ENCODE measurements at regions not wholly inside any gene's neighbourhood (a gene's known extent, or its start where the extent isn't known, plus 50 kb on each side); places are given as distances from the start of the nearest gene placed in this dataset.

DNA sequence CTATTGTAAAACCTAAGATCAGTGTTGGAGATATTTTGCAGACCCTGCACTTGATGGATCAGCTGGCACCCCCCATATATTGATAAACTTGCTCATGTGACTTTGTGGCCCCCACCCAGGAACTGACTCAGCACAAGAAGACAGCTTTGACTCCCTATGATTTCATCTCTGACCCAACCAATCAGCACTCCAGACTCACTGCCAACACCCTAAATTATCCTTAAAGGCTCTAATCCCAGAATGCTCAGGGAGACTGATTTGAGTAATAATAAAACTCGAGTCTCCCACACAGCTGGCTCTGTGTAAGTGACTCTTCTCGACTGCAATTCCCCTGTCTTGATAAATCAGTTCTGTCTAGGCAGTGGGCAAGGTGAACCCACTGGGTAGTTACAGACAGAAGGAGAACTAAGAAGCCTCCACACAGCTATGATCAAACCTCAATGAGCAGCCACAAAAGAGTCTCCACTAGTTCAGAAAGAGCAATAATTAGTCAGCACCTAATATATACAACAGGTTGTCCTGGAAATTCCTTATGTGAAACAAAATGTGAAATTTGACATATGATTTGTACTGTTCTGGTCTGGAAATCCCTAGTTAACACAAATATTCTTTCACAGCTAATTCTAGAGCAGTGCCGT is 52.2 kb downstream of the ACTL7B start:
- TF ChIP-seq, protein P1, sequence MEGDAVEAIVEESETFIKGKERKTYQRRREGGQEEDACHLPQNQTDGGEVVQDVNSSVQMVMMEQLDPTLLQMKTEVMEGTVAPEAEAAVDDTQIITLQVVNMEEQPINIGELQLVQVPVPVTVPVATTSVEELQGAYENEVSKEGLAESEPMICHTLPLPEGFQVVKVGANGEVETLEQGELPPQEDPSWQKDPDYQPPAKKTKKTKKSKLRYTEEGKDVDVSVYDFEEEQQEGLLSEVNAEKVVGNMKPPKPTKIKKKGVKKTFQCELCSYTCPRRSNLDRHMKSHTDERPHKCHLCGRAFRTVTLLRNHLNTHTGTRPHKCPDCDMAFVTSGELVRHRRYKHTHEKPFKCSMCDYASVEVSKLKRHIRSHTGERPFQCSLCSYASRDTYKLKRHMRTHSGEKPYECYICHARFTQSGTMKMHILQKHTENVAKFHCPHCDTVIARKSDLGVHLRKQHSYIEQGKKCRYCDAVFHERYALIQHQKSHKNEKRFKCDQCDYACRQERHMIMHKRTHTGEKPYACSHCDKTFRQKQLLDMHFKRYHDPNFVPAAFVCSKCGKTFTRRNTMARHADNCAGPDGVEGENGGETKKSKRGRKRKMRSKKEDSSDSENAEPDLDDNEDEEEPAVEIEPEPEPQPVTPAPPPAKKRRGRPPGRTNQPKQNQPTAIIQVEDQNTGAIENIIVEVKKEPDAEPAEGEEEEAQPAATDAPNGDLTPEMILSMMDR (IDR thresholded peaks at IDR 0.05), result no peak
- H3K27ac Mint-ChIP-seq, result no peak overlapping the region
- POLR2A ChIA-PET, result no interaction called here
- no peak for DNase-seq
- intact Hi-C loops (cut with micrococcal nuclease), result no loop called here
- H3K36me3 Mint-ChIP-seq (ENCODE audit: low read depth), result no peaks in the 10 kb centered on the region
- H3K9me3 Mint-ChIP-seq, result no peaks in the 10 kb centered on the region
- H3K27me3 Mint-ChIP-seq, result peaks cover 3% of the 10 kb centered on the region
- no peak for ATAC-seq (ENCODE audit: low read depth)
- CTCF ChIA-PET, result no interaction called here
- no peak overlapping the region for H3K4me3 Mint-ChIP-seq
- no peaks in the 10 kb centered on the region for H3K4me1 Mint-ChIP-seq

DNA sequence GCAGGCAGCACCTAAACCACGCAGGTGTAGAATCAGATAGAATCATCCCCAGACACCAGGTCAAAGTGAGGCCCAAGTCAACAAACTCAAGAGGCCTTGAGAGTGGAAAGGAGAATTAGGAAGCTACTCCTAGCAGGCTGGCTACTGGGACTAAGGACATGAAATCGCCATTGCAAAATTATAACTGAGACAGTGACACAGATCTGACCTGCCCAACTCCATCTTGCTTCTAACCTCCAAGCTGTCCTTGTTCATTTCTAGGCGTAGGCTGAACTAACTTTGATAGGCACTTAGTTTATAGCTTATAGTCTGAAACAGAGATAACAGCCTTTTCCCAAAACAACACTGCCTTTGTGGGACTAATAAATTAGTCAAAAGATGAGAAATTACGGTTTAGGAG is 52.8 kb downstream of the ACTL7B start:
- H3K4me1 Mint-ChIP-seq, result no peaks in the 10 kb centered on the region
- H3K36me3 Mint-ChIP-seq (ENCODE audit: low read depth), result no peaks in the 10 kb centered on the region
- ChIA-PET POLR2A (no interaction called here), CTCF (no interaction called here)
- ATAC-seq (ENCODE audit: low read depth) (no peak), DNase-seq (no peak)
- peaks cover 3% of the 10 kb centered on the region for H3K27me3 Mint-ChIP-seq
- intact Hi-C loops (cut with micrococcal nuclease), result no loop called here
- no peak overlapping the region for H3K27ac Mint-ChIP-seq
- TF ChIP-seq, protein P1 (IDR thresholded peaks at IDR 0.05), result no peak
- no peaks in the 10 kb centered on the region for H3K9me3 Mint-ChIP-seq
- no peak overlapping the region for H3K4me3 Mint-ChIP-seq

DNA sequence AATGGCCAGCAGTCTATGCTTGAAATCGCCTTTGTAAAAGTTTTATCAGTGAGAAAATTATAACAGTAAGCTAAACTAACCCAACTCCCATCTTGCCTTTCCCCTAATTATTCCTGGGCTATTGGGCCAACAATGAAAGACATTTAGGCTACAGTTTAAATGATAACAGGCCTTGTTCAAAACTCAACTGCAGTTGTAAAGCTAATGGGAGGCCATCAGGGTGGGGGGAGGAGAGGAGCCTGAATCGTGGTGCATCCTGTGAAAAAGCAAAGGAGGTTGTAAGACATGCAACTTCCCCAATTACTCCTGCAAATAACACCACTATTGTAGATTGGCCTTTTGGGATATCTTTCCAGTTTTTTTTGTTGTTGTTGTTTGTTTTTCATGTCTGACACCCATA is 53.8 kb downstream of the ACTL7B start:
- no peak overlapping the region for H3K4me3 Mint-ChIP-seq
- H3K27ac Mint-ChIP-seq, result no peak overlapping the region
- H3K4me1 Mint-ChIP-seq, result no peaks in the 10 kb centered on the region
- ChIA-PET CTCF (interaction anchor here (1.0 kb wide), 1 partner anchor 39 kb away, joined by 3 read pairs; no protein-coding TSS in a partner anchor), POLR2A (no interaction called here)
- DNase-seq (no peak), ATAC-seq (ENCODE audit: low read depth) (no peak)
- TF ChIP-seq, protein P1 (IDR thresholded peaks at IDR 0.05), result no peak
- H3K9me3 Mint-ChIP-seq, result no peaks in the 10 kb centered on the region
- H3K27me3 Mint-ChIP-seq, result peaks cover 3% of the 10 kb centered on the region
- no peaks in the 10 kb centered on the region for H3K36me3 Mint-ChIP-seq (ENCODE audit: low read depth)
- intact Hi-C loops (cut with micrococcal nuclease), result no loop called here

DNA sequence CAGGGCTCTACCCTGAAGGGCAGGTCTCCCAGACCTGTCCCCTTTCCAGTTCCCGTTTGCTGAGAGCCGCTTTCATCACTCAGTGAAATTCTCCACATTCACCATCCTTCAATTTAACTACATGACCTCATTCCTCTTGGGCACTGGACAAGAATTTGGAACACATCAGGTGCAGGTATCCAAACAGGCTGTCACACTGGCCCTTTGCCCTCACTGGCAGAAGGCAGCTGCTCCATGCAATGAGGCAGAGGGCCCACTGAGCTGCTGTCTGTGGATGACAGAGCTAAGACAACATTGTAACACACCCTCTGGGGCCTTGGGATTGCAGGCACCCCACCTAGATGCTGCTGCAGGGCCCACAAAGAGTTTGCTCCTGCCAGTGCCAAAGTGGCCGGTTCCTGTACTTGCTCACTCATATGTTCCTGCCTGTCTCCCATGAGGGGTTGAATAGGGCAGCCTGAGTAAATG is 55.1 kb downstream of the ACTL7B start:
- POLR2A ChIA-PET, result no interaction called here

DNA sequence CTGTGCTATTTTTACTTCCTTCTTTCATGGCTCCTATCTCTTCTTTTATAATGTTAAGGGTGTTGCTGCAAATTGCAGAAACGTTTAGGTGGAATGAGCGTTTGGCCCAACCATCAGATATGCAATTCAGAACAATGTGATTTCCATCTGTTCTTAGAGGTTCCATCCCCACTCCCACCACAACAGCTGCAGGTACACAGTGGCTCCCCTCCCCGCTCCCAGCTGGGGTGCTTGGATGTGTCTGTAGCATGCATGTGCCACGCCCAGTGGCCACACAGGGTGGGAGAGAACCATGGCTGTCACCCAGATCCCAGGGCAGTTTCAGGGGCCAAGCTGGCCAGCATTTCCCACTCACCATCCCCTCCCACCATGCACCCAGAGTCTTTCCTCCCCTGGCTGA is 62.2 kb downstream of the ACTL7B start:
- Mint-ChIP-seq H3K4me3 (no peak overlapping the region), H3K4me1 (no peaks in the 10 kb centered on the region), H3K9me3 (peaks cover 12% of the 10 kb centered on the region), H3K27me3 (no peaks in the 10 kb centered on the region), H3K36me3 (ENCODE audit: low read depth) (no peaks in the 10 kb centered on the region), H3K27ac (no peak overlapping the region)
- intact Hi-C loops (cut with micrococcal nuclease), result no loop called here
- TF ChIP-seq, protein P1 (IDR thresholded peaks at IDR 0.05), result no peak
- POLR2A ChIA-PET, result no interaction called here
- DNase-seq (no peak), ATAC-seq (ENCODE audit: low read depth) (no peak)
- CTCF ChIA-PET, result no interaction called here

More for the DNA sequence above, 55.1 kb downstream of the ACTL7B start:
- Mint-ChIP-seq H3K27me3 (no peaks in the 10 kb centered on the region), H3K4me3 (no peak overlapping the region), H3K4me1 (no peaks in the 10 kb centered on the region), H3K9me3 (no peaks in the 10 kb centered on the region), H3K36me3 (ENCODE audit: low read depth) (no peaks in the 10 kb centered on the region), H3K27ac (no peak overlapping the region)
- no peak for DNase-seq
- ATAC-seq (ENCODE audit: low read depth), result no peak
- intact Hi-C loops (cut with micrococcal nuclease), result no loop called here
- TF ChIP-seq, protein P1 (IDR thresholded peaks at IDR 0.05), result no peak
- CTCF ChIA-PET, result no interaction called here
